K562 (cell line): ENCODE measurements at regions not wholly inside any gene's neighbourhood (a gene's known extent, or its start where the extent isn't known, plus 50 kb on each side); places are given as distances from the start of the nearest gene placed in this dataset.

Experiments
- E2F3 ChIP-seq: fragments of 250-450 bp; sonication (Bioruptor Pico); IDR thresholded peaks from 2 replicates; pipeline ENCODE4 v1.4.0; 2020; ENCODE audit warnings: mild to moderate bottlenecking
- GABPA ChIP-seq: fragments of 200-800 bp; sonication (Bioruptor generic); conservative IDR thresholded peaks from 2 replicates; pipeline ENCODE4 v1.6.1; 2016; ENCODE audit warnings: low read depth, missing genetic modification characterization, missing compliant biosample characterization
- KAT2B ChIP-seq: IDR thresholded peaks from one replicate; pipeline ENCODE4 v1.6.1; 2012; ENCODE audit warnings: low read depth, mild to moderate bottlenecking, control low read depth, inconsistent platforms, low read length, moderate library complexity
- MEIS2 ChIP-seq: fragments of 450-650 bp; IDR thresholded peaks from 2 replicates; pipeline ENCODE4 v1.6.1; 2014; ENCODE audit warnings: mild to moderate bottlenecking; ENCODE audit not compliant: partially characterized antibody
- POLR2G ChIP-seq: fragments of 200-400 bp; formaldehyde crosslinking; IDR thresholded peaks from 2 replicates; pipeline ENCODE4 v1.6.1; 2017; ENCODE audit warnings: low read depth, mild to moderate bottlenecking, antibody characterized with exemption, low read length, moderate library complexity
- PYGO2 ChIP-seq: fragments of 450-650 bp; IDR thresholded peaks from 2 replicates; pipeline ENCODE4 v1.6.1; 2016; ENCODE audit warnings: mild to moderate bottlenecking, missing genetic modification characterization, moderate library complexity, missing compliant biosample characterization
- SAP30 ChIP-seq: fragments of 200-600 bp; sonication (generic); IDR thresholded peaks from 2 replicates; pipeline ENCODE4 v1.6.1; 2012; ENCODE audit warnings: borderline replicate concordance, low read depth, mild to moderate bottlenecking, moderate library complexity, low read length, control low read depth, inconsistent platforms; ENCODE audit not compliant: insufficient read depth, poor library complexity, severe bottlenecking
- SMARCE1 ChIP-seq: fragments of 450-650 bp; IDR thresholded peaks from 2 replicates; pipeline ENCODE4 v1.7.1; 2016; ENCODE audit warnings: mild to moderate bottlenecking
- TFE3 ChIP-seq: fragments of 450-650 bp; formaldehyde crosslinking; IDR thresholded peaks from 2 replicates; pipeline ENCODE4 v1.4.0; 2020; ENCODE audit warnings: mild to moderate bottlenecking, mixed read lengths
- TOE1 ChIP-seq, 2 experiments: fragments of 450-650 bp in 1 of 2; sonication (generic) in 1 of 2; formaldehyde crosslinking in 1 of 2; IDR thresholded peaks; 2 replicates each; pipeline versions ENCODE4 v1.7.1 to v1.8.0; 2016 to 2022; ENCODE audit warnings: borderline replicate concordance in 2 of 2, mild to moderate bottlenecking in 2 of 2, antibody characterized with exemption in 1 of 2, inconsistent platforms in 1 of 2, low read depth in 1 of 2, missing genetic modification reagents in 1 of 2, moderate library complexity in 1 of 2
- XRCC3 ChIP-seq: fragments of 450-650 bp; IDR thresholded peaks from 2 replicates; pipeline ENCODE4 v1.6.1; 2017; ENCODE audit warnings: mild to moderate bottlenecking, moderate library complexity
- ZBTB5 ChIP-seq: fragments of 450-650 bp; IDR thresholded peaks from 2 replicates; pipeline ENCODE4 v1.6.1; 2017; ENCODE audit warnings: antibody characterized with exemption
- ZNF134 ChIP-seq: fragments of 250-450 bp; sonication (Bioruptor Pico); conservative IDR thresholded peaks from 2 replicates; pipeline ENCODE4 v1.4.0; 2020
- ZNF311 ChIP-seq: fragments of 250-450 bp; sonication (Bioruptor Pico); IDR thresholded peaks from 2 replicates; pipeline ENCODE4 v1.4.0; 2020; ENCODE audit warnings: mild to moderate bottlenecking, moderate library complexity
- ZNF407 ChIP-seq: fragments of 450-650 bp; IDR thresholded peaks from 2 replicates; pipeline ENCODE4 v1.6.1; 2016; ENCODE audit warnings: low read depth

- TF ChIP-seq ZNF407 (no peak), POLR2G (no peak), TFE3 (no peak), ZBTB5 (no peak), SMARCE1 (no peak), SAP30 (no peak), MEIS2 (peak; percentile 18), PYGO2 (tag) (no peak), ZNF311 (CRISPR knock-in tag) (no peak), TOE1 (IDR thresholded peaks at IDR 0.05; ENCODE audit: borderline replicate concordance) (no peak), TOE1 (CRISPR knock-in tag; IDR thresholded peaks at IDR 0.05; ENCODE audit: borderline replicate concordance, low read depth) (no peak), GABPA (tag) (peak; percentile 26; the same call in 1 of the 2 replicates), XRCC3 (no peak), ZNF134 (CRISPR knock-in tag) (no peak), KAT2B (no peak), E2F3 (CRISPR knock-in tag) (no peak)
These were observed 231.0 kb downstream of the DSC3 start (continued) for GRCh38 chr18:30811580-30811979.
